Colonic mucosa (tissue), 4 donors: ENCODE measurements at regions not wholly inside any gene's neighbourhood (a gene's known extent, or its start where the extent isn't known, plus 50 kb on each side); places are given as distances from the start of the nearest gene placed in this dataset.

Experiments
- DNase-seq: peaks from one replicate; pipeline ENCODE4 v3.0.0-alpha.2; 2020
- H3K27ac ChIP-seq: fragments of 200-600 bp; one replicate; pipeline ENCODE4 v1.8.0; 2021
- H3K27me3 ChIP-seq: fragments of 200-600 bp; one replicate; pipeline ENCODE4 v1.8.0; 2021
- H3K36me3 ChIP-seq: fragments of 200-600 bp; one replicate; pipeline ENCODE4 v1.8.0; 2021
- H3K4me1 ChIP-seq: fragments of 200-600 bp; one replicate; pipeline ENCODE4 v1.8.0; 2021; ENCODE audit warnings: mild to moderate bottlenecking
- H3K4me3 ChIP-seq: fragments of 200-600 bp; one replicate; pipeline ENCODE4 v1.8.0; 2021
- H3K9ac ChIP-seq, 2 donors: one replicate each; pipeline ENCODE4 v1.7.0; 2013; ENCODE audit warnings: control low read depth in 2 of 2, low read depth in 2 of 2, low read length in 2 of 2
- H3K9me3 ChIP-seq: fragments of 200-600 bp; one replicate; pipeline ENCODE4 v1.8.0; 2021
- CTCF ChIP-seq: fragments of 200-600 bp; IDR thresholded peaks from one replicate; pipeline ENCODE4 v1.8.0; 2022; ENCODE audit warnings: antibody characterized with exemption, mild to moderate bottlenecking
- intact Hi-C: fragments of 100-400 bp; cut with DNase I; formaldehyde crosslinking; loops from one replicate; pipeline ENCODE4 v1.14.1; 2022
- donor health status: healthy.
- donor health status: DM: no; HTN: no; CAD: no.
- donor health status: DM: no; HTN: no; CAD: no.

GRCh38 chr13:108026680-108027410 lies 188.5 kb downstream of the LIG4 start:
- Histone ChIP-seq H3K27me3 (no peaks in the 10 kb centered on the region), H3K9me3 (no peaks in the 10 kb centered on the region), H3K27ac (no peak overlapping the region), H3K36me3 (no peaks in the 10 kb centered on the region), H3K4me3 (no peak overlapping the region), H3K9ac (no peak overlapping the region), H3K4me1 (no peaks in the 10 kb centered on the region)
- TF ChIP-seq CTCF: no peak
- intact Hi-C loops: no loop called here
- no peak for DNase-seq

- no peak for TF ChIP-seq CTCF
- Histone ChIP-seq H3K4me1 (no peaks in the 10 kb centered on the region), H3K9ac (no peak overlapping the region), H3K27me3 (no peaks in the 10 kb centered on the region), H3K9me3 (no peaks in the 10 kb centered on the region), H3K4me3 (no peak overlapping the region), H3K27ac (no peak overlapping the region), H3K36me3 (no peaks in the 10 kb centered on the region)
- no peak for DNase-seq
- intact Hi-C loops: no loop called here
Observed at GRCh38 chr13:108020027-108020426, 195.3 kb downstream of the LIG4 start.

GRCh38 chr13:108018371-108018870 lies 196.9 kb downstream of the LIG4 start:
- Histone ChIP-seq H3K4me1 (no peaks in the 10 kb centered on the region), H3K27ac (no peak overlapping the region), H3K9ac (no peak overlapping the region), H3K4me3 (no peak overlapping the region), H3K27me3 (no peaks in the 10 kb centered on the region), H3K36me3 (no peaks in the 10 kb centered on the region), H3K9me3 (no peaks in the 10 kb centered on the region)
- no peak for TF ChIP-seq CTCF
- no peak for DNase-seq
- intact Hi-C loops: no loop called here

GRCh38 chr13:108006619-108007018 lies 208.7 kb downstream of the LIG4 start:
- H3K9ac ChIP-seq: no peak overlapping the region
- no peak overlapping the region for H3K4me3 ChIP-seq
- intact Hi-C loops: no loop called here
- H3K27me3 ChIP-seq: no peaks in the 10 kb centered on the region
- no peaks in the 10 kb centered on the region for H3K4me1 ChIP-seq
- TF ChIP-seq CTCF: no peak
- DNase-seq: no peak
- no peaks in the 10 kb centered on the region for H3K9me3 ChIP-seq
- no peak overlapping the region for H3K27ac ChIP-seq
- H3K36me3 ChIP-seq: no peaks in the 10 kb centered on the region

- intact Hi-C loops: no loop called here
- no peak for DNase-seq
- no peaks in the 10 kb centered on the region for H3K36me3 ChIP-seq
- H3K9ac ChIP-seq: no peak overlapping the region
- no peak overlapping the region for H3K4me3 ChIP-seq
- H3K9me3 ChIP-seq: no peaks in the 10 kb centered on the region
- H3K27ac ChIP-seq: no peak overlapping the region
- TF ChIP-seq CTCF: no peak
- H3K27me3 ChIP-seq: no peaks in the 10 kb centered on the region
- no peaks in the 10 kb centered on the region for H3K4me1 ChIP-seq
Observed at GRCh38 chr13:108005231-108005630, 210.1 kb downstream of the LIG4 start.
